GM23338 (cell line): ENCODE measurements at regions not wholly inside any gene's neighbourhood (a gene's known extent, or its start where the extent isn't known, plus 50 kb on each side); places are given as distances from the start of the nearest gene placed in this dataset.

Source experiments
- ATAC-seq: fragments of 200-7000 bp; cut with Tn5 transposase; 3 replicates; pipeline ENCODE4 v1.9.1; 2020
- DNase-seq: peaks from one replicate; pipeline ENCODE4 v3.0.0-alpha.2; 2015; ENCODE audit warnings: low spot score
- H2AFZ ChIP-seq: fragments of 200-600 bp; sonication (generic); 2 replicates; pipeline ENCODE4 v1.8.0; 2016; ENCODE audit warnings: antibody characterized with exemption, mild to moderate bottlenecking, moderate library complexity
- H3F3A ChIP-seq: fragments of 200-600 bp; sonication (generic); replicated peaks from 2 replicates; pipeline ENCODE4 v1.8.0; 2017; ENCODE audit warnings: antibody characterized with exemption, mixed run types, low read depth
- H3K27ac ChIP-seq: fragments of 200-600 bp; sonication (generic); 2 replicates; pipeline ENCODE4 v1.6.1; 2016; ENCODE audit warnings: low read depth
- H3K27me3 ChIP-seq: fragments of 200-600 bp; sonication (generic); 2 replicates; pipeline ENCODE4 v1.8.0; 2016; ENCODE audit warnings: mild to moderate bottlenecking, mixed run types, moderate library complexity; ENCODE audit not compliant: insufficient read depth
- H3K36me3 ChIP-seq: fragments of 200-600 bp; sonication (generic); 2 replicates; pipeline ENCODE4 v1.8.0; 2016; ENCODE audit warnings: mild to moderate bottlenecking; ENCODE audit not compliant: insufficient read depth
- H3K4me1 ChIP-seq: fragments of 200-600 bp; sonication (generic); 2 replicates; pipeline ENCODE4 v1.8.0; 2016; ENCODE audit warnings: mild to moderate bottlenecking, moderate library complexity; ENCODE audit not compliant: insufficient read depth
- H3K4me2 ChIP-seq: fragments of 200-600 bp; sonication (generic); 2 replicates; pipeline ENCODE4 v1.7.1; 2017; ENCODE audit warnings: mixed run types
- H3K4me3 ChIP-seq: fragments of 200-600 bp; sonication (generic); 2 replicates; pipeline ENCODE4 v1.6.1; 2016; ENCODE audit warnings: mixed run types
- H3K79me2 ChIP-seq: fragments of 200-600 bp; sonication (generic); replicated peaks from 2 replicates; pipeline ENCODE4 v1.8.0; 2017; ENCODE audit warnings: mild to moderate bottlenecking; ENCODE audit not compliant: insufficient read depth
- H3K9me2 ChIP-seq: fragments of 200-600 bp; sonication (generic); 2 replicates; pipeline ENCODE4 v1.8.0; 2017; ENCODE audit not compliant: insufficient read depth
- H4K20me1 ChIP-seq: fragments of 200-600 bp; sonication (generic); replicated peaks from 2 replicates; pipeline ENCODE4 v1.8.0; 2017; ENCODE audit warnings: mild to moderate bottlenecking; ENCODE audit not compliant: insufficient read depth
- H3K27ac Mint-ChIP-seq: 2 replicates; pipeline ENCODE4 v1.8.0; 2020; ENCODE audit warnings: inconsistent platforms, mild to moderate bottlenecking, moderate library complexity, mixed read lengths
- H3K27me3 Mint-ChIP-seq: 3 replicates; pipeline ENCODE4 v1.8.0; 2022; ENCODE audit warnings: low read depth, mild to moderate bottlenecking, moderate library complexity, mixed read lengths, inconsistent platforms; ENCODE audit not compliant: insufficient read depth, poor library complexity
- H3K36me3 Mint-ChIP-seq: 3 replicates; pipeline ENCODE4 v1.8.0; 2021; ENCODE audit warnings: low read depth, mild to moderate bottlenecking, inconsistent platforms, moderate library complexity, mixed read lengths
- H3K4me1 Mint-ChIP-seq: 3 replicates; pipeline ENCODE4 v1.8.0; 2020; ENCODE audit warnings: mild to moderate bottlenecking, inconsistent platforms, mixed read lengths
- H3K4me3 Mint-ChIP-seq: 3 replicates; pipeline ENCODE4 v1.8.0; 2021; ENCODE audit warnings: moderate library complexity, mild to moderate bottlenecking, inconsistent platforms, mixed read lengths
- H3K9me3 Mint-ChIP-seq: 3 replicates; pipeline ENCODE4 v1.8.0; 2020; ENCODE audit warnings: moderate library complexity, mild to moderate bottlenecking, inconsistent platforms, mixed read lengths
- CREB1 ChIP-seq: fragments of 250-450 bp; sonication (Bioruptor Pico); IDR thresholded peaks from 2 replicates; pipeline ENCODE4 v1.5.0; 2020; ENCODE audit warnings: low read depth, mild to moderate bottlenecking, moderate library complexity
- ETS1 ChIP-seq: IDR thresholded peaks from 2 replicates; pipeline ENCODE4 v1.6.1; 2016; ENCODE audit warnings: antibody characterized with exemption
- EZH2 ChIP-seq: fragments of 200-600 bp; sonication (generic); IDR thresholded peaks from one replicate; pipeline ENCODE4 v1.8.0; 2017; ENCODE audit warnings: antibody characterized with exemption, mild to moderate bottlenecking, low read depth; ENCODE audit not compliant: unreplicated experiment
- EZH2phosphoT487 ChIP-seq: fragments of 200-600 bp; sonication (generic); IDR thresholded peaks from one replicate; pipeline ENCODE4 v1.8.1; 2018; ENCODE audit warnings: antibody characterized with exemption; ENCODE audit not compliant: unreplicated experiment
- JUNB ChIP-seq: IDR thresholded peaks from one replicate; pipeline ENCODE4 v1.6.1; 2016; ENCODE audit warnings: antibody characterized with exemption; ENCODE audit not compliant: unreplicated experiment
- NANOG ChIP-seq: IDR thresholded peaks from 2 replicates; pipeline ENCODE4 v1.6.1; 2016; ENCODE audit warnings: antibody characterized with exemption, borderline replicate concordance
- POLR2AphosphoS5 ChIP-seq: IDR thresholded peaks from 2 replicates; pipeline ENCODE4 v1.6.1; 2016; ENCODE audit warnings: antibody characterized with exemption, low read depth
- STAT1 ChIP-seq: IDR thresholded peaks from one replicate; pipeline ENCODE4 v1.6.1; 2016; ENCODE audit warnings: antibody characterized with exemption; ENCODE audit not compliant: unreplicated experiment
- ZNF114 ChIP-seq: fragments of 250-450 bp; sonication (Bioruptor Pico); IDR thresholded peaks from 2 replicates; pipeline ENCODE4 v1.5.0; 2020; ENCODE audit warnings: mild to moderate bottlenecking, moderate library complexity
- ZNF331 ChIP-seq: fragments of 250-450 bp; sonication (Bioruptor Pico); IDR thresholded peaks from 2 replicates; pipeline ENCODE4 v1.5.0; 2020; ENCODE audit warnings: low read depth, mild to moderate bottlenecking, moderate library complexity
- ZNF462 ChIP-seq: fragments of 250-450 bp; sonication (Bioruptor Pico); IDR thresholded peaks from 2 replicates; pipeline ENCODE4 v1.5.0; 2020; ENCODE audit warnings: mild to moderate bottlenecking, moderate library complexity
- TF ChIP-seq, protein P1 (sequence below), 2 experiments: fragments of 200-600 bp in 1 of 2; sonication (generic) in 1 of 2; conservative IDR thresholded peaks; 2 replicates each; pipeline versions ENCODE4 v1.5.1 to v1.6.1; 2016 to 2017; ENCODE audit warnings: antibody characterized with exemption in 2 of 2, low read depth in 2 of 2, mild to moderate bottlenecking in 2 of 2, moderate library complexity in 1 of 2
- TF ChIP-seq, protein P2 (sequence below): IDR thresholded peaks from one replicate; pipeline ENCODE4 v1.6.1; 2018; ENCODE audit warnings: antibody characterized with exemption; ENCODE audit not compliant: unreplicated experiment

GRCh38 chr5:35545190-35545589 is 72.5 kb upstream of the SPEF2 start:
- H3F3A ChIP-seq: no peaks in the 10 kb centered on the region

More at GRCh38 chr5:35545190-35545589, 72.5 kb upstream of the SPEF2 start:
- no peaks in the 10 kb centered on the region for H3K4me1 Mint-ChIP-seq
- Histone ChIP-seq H3K27me3 (no peaks in the 10 kb centered on the region), H4K20me1 (no peaks in the 10 kb centered on the region), H2AFZ (no peak overlapping the region; the same call in 1 of the 2 replicates), H3K4me1 (no peaks in the 10 kb centered on the region), H3K4me2 (no peak overlapping the region), H3K36me3 (no peaks in the 10 kb centered on the region), H3K4me3 (no peak overlapping the region), H3K79me2 (no peaks in the 10 kb centered on the region), H3K27ac (no peak overlapping the region), H3K9me2 (no peaks in the 10 kb centered on the region)
- TF ChIP-seq STAT1 (no peak), JUNB (no peak), ETS1 (no peak), POLR2AphosphoS5 (no peak), EZH2 (no peak), CREB1 (CRISPR knock-in tag) (no peak), NANOG (no peak), EZH2phosphoT487 (no peak), ZNF331 (no peak), ZNF114 (no peak), ZNF462 (CRISPR knock-in tag) (no peak)
- TF ChIP-seq, protein P1, sequence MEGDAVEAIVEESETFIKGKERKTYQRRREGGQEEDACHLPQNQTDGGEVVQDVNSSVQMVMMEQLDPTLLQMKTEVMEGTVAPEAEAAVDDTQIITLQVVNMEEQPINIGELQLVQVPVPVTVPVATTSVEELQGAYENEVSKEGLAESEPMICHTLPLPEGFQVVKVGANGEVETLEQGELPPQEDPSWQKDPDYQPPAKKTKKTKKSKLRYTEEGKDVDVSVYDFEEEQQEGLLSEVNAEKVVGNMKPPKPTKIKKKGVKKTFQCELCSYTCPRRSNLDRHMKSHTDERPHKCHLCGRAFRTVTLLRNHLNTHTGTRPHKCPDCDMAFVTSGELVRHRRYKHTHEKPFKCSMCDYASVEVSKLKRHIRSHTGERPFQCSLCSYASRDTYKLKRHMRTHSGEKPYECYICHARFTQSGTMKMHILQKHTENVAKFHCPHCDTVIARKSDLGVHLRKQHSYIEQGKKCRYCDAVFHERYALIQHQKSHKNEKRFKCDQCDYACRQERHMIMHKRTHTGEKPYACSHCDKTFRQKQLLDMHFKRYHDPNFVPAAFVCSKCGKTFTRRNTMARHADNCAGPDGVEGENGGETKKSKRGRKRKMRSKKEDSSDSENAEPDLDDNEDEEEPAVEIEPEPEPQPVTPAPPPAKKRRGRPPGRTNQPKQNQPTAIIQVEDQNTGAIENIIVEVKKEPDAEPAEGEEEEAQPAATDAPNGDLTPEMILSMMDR (conservative IDR thresholded peaks at IDR 0.05; ENCODE audit: low read depth in 2 of 2): no peak
- TF ChIP-seq, protein P2, sequence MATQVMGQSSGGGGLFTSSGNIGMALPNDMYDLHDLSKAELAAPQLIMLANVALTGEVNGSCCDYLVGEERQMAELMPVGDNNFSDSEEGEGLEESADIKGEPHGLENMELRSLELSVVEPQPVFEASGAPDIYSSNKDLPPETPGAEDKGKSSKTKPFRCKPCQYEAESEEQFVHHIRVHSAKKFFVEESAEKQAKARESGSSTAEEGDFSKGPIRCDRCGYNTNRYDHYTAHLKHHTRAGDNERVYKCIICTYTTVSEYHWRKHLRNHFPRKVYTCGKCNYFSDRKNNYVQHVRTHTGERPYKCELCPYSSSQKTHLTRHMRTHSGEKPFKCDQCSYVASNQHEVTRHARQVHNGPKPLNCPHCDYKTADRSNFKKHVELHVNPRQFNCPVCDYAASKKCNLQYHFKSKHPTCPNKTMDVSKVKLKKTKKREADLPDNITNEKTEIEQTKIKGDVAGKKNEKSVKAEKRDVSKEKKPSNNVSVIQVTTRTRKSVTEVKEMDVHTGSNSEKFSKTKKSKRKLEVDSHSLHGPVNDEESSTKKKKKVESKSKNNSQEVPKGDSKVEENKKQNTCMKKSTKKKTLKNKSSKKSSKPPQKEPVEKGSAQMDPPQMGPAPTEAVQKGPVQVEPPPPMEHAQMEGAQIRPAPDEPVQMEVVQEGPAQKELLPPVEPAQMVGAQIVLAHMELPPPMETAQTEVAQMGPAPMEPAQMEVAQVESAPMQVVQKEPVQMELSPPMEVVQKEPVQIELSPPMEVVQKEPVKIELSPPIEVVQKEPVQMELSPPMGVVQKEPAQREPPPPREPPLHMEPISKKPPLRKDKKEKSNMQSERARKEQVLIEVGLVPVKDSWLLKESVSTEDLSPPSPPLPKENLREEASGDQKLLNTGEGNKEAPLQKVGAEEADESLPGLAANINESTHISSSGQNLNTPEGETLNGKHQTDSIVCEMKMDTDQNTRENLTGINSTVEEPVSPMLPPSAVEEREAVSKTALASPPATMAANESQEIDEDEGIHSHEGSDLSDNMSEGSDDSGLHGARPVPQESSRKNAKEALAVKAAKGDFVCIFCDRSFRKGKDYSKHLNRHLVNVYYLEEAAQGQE: no peak
- no peak overlapping the region for H3K27ac Mint-ChIP-seq
- no peak overlapping the region for H3K4me3 Mint-ChIP-seq
- H3K27me3 Mint-ChIP-seq: no peaks in the 10 kb centered on the region
- ATAC-seq (no peak), DNase-seq (no peak)
- no peaks in the 10 kb centered on the region for H3K36me3 Mint-ChIP-seq
- H3K9me3 Mint-ChIP-seq: peaks cover 6% of the 10 kb centered on the region; the same call in 2 of the 3 replicates
